Vagina (tissue), 2 donors: ENCODE measurements at regions not wholly inside any gene's neighbourhood (a gene's known extent, or its start where the extent isn't known, plus 50 kb on each side); places are given as distances from the start of the nearest gene placed in this dataset.
"Not testable (repeated sequence)": the region's sequence is repeated elsewhere in the genome, so short reads cannot be mapped to it uniquely, and the experiment has no call there.

ENCODE experiments used
- DNase-seq, 2 donors: peaks; one replicate each; pipeline ENCODE4 v3.0.0-alpha.2; 2017; ENCODE audit errors: extremely low spot score in 2 of 2
- H3K27ac ChIP-seq: fragments of 200-600 bp; sonication (generic); one replicate; pipeline ENCODE4 v1.5.1; 2019
- H3K27me3 ChIP-seq: fragments of 200-600 bp; sonication (generic); one replicate; pipeline ENCODE4 v1.5.1; 2019
- H3K36me3 ChIP-seq, 2 donors: fragments of 200-600 bp; sonication (generic); one replicate each; pipeline ENCODE4 v1.5.1; 2017 to 2019
- H3K4me1 ChIP-seq: fragments of 200-600 bp; sonication (generic); one replicate; pipeline ENCODE4 v1.5.1; 2019
- H3K4me3 ChIP-seq, 2 donors: fragments of 200-600 bp; sonication (generic); 1 replicate in 1 of 2; 2 replicates in 1 of 2; pipeline ENCODE4 v1.5.1; 2016 to 2019
- H3K9me3 ChIP-seq: fragments of 200-600 bp; sonication (generic); one replicate; pipeline ENCODE4 v1.5.1; 2019
- POLR2A ChIP-seq, 2 donors: fragments of 450-650 bp; IDR thresholded peaks; one replicate each; pipeline ENCODE4 v1.6.1; 2017; ENCODE audit warnings: antibody characterized with exemption in 2 of 2, mild to moderate bottlenecking in 2 of 2, moderate library complexity in 2 of 2
- POLR2AphosphoS5 ChIP-seq, 2 donors: sonication (generic); formaldehyde crosslinking; IDR thresholded peaks; one replicate each; pipeline ENCODE4 v1.9.0; 2017; ENCODE audit warnings: antibody characterized with exemption in 2 of 2, mild to moderate bottlenecking in 2 of 2, low read depth in 1 of 2; ENCODE audit not compliant: insufficient read depth in 1 of 2
- intact Hi-C: fragments of 100-400 bp; cut with DNase I; formaldehyde crosslinking; loops from one replicate; pipeline ENCODE4 v1.15.1; 2023
- TF ChIP-seq, protein P1 (sequence below), 3 experiments: fragments of 450-650 bp in 2 of 3; fragments of 200-600 bp in 1 of 3; sonication (generic) in 1 of 3; IDR thresholded peaks; one replicate each; pipeline ENCODE4 v1.5.1; 2017 to 2019; ENCODE audit warnings: antibody characterized with exemption in 3 of 3, mild to moderate bottlenecking in 2 of 3, moderate library complexity in 2 of 3

DNA sequence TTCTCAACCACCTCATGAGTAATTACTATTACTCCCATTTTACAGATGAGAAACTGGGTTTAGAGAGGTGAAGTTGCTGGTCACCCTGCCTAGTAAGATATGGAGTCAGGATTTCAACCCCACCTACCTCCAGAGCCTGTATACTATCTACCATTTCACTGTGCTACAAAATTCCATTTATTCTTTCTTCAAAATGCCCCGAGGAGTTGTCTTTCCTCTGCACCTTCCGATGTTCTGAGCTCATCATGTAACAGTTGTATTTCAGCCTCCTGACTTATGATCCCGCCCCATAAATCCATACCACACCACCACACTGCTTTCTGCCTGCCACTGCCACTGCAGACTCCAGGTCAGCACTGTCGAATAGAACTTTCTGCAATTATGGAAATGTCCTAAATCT lies 71.3 kb upstream of the SLC25A36 start:
- intact Hi-C loops = no loop called here
- TF ChIP-seq, protein P1, sequence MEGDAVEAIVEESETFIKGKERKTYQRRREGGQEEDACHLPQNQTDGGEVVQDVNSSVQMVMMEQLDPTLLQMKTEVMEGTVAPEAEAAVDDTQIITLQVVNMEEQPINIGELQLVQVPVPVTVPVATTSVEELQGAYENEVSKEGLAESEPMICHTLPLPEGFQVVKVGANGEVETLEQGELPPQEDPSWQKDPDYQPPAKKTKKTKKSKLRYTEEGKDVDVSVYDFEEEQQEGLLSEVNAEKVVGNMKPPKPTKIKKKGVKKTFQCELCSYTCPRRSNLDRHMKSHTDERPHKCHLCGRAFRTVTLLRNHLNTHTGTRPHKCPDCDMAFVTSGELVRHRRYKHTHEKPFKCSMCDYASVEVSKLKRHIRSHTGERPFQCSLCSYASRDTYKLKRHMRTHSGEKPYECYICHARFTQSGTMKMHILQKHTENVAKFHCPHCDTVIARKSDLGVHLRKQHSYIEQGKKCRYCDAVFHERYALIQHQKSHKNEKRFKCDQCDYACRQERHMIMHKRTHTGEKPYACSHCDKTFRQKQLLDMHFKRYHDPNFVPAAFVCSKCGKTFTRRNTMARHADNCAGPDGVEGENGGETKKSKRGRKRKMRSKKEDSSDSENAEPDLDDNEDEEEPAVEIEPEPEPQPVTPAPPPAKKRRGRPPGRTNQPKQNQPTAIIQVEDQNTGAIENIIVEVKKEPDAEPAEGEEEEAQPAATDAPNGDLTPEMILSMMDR (IDR thresholded peaks at IDR 0.05) = no peak
- no peak for TF ChIP-seq POLR2A (IDR thresholded peaks at IDR 0.05)
- no peak for TF ChIP-seq POLR2AphosphoS5 (IDR thresholded peaks at IDR 0.05; ENCODE audit: insufficient read depth in 1 of 2, low read depth in 1 of 2)
- H3K27ac ChIP-seq = no peak overlapping the region

DNA sequence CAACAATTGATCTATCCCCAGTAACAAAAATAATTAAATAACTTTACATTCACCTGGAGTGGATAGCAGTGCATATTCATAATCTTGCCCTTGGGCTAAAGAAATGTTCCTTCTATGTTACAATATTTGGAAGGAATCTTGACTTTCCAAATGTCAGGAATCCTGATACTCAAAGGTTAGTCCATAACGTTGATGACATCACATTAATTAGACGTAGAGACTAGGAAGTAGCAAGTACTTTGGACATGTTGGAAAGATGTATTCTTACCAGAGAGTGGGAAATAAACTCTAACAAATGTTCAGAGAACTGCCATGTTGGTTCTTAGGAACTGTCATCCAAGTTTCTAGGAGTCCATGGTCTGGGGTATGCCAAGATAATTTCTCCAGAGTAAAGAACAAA lies 70.6 kb upstream of the SLC25A36 start:
- Histone ChIP-seq H3K4me3 (no peak overlapping the region), H3K27ac (no peak overlapping the region), H3K36me3 (no peaks in the 10 kb centered on the region), H3K27me3 (no peaks in the 10 kb centered on the region), H3K4me1 (no peaks in the 10 kb centered on the region), H3K9me3 (no peaks in the 10 kb centered on the region)
- TF ChIP-seq POLR2A (IDR thresholded peaks at IDR 0.05) = no peak
- TF ChIP-seq, protein P1 (IDR thresholded peaks at IDR 0.05) = no peak
- TF ChIP-seq POLR2AphosphoS5 (IDR thresholded peaks at IDR 0.05; ENCODE audit: insufficient read depth in 1 of 2, low read depth in 1 of 2) = no peak
- intact Hi-C loops = no loop called here
- no peak for DNase-seq

More for the DNA sequence above, 71.3 kb upstream of the SLC25A36 start:
- DNase-seq = no peak
- no peaks in the 10 kb centered on the region for H3K4me1 ChIP-seq
- H3K9me3 ChIP-seq = no peaks in the 10 kb centered on the region
- H3K27me3 ChIP-seq = no peaks in the 10 kb centered on the region
- H3K4me3 ChIP-seq = no peak overlapping the region
- no peaks in the 10 kb centered on the region for H3K36me3 ChIP-seq

DNA sequence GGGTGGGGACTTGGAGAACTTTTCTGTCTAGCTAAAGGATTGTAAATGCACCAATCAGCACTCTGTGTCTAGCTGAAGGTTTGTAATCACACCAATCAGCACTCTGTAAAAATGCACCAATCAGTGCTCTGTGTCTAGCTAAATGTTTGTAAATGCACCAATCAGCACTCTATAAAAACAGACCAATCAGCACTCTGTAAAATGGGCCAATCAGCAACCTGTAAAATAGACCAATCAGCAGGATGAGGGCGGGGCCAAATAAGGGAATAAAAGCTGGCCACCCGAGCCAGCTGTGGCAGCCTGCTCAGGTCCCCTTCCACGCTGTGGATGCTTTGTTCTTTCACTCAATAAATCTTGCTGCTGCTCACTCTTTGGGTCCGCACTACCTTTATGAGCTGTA lies 69.5 kb upstream of the SLC25A36 start:
- H3K27me3 ChIP-seq, H3K36me3 ChIP-seq, DNase-seq, H3K27ac ChIP-seq, intact Hi-C loops, H3K4me3 ChIP-seq, H3K9me3 ChIP-seq, H3K4me1 ChIP-seq: not testable (repeated sequence)

GRCh38 chr3:140883428-140884040 lies 58.1 kb upstream of the SLC25A36 start:
- DNase-seq = no peak
- no peak overlapping the region for H3K4me3 ChIP-seq
- H3K27ac ChIP-seq = no peak overlapping the region
- no peaks in the 10 kb centered on the region for H3K36me3 ChIP-seq
- TF ChIP-seq POLR2AphosphoS5 (IDR thresholded peaks at IDR 0.05; ENCODE audit: insufficient read depth in 1 of 2, low read depth in 1 of 2) = no peak
- TF ChIP-seq, protein P1 (IDR thresholded peaks at IDR 0.05) = no peak
- no peak for TF ChIP-seq POLR2A (IDR thresholded peaks at IDR 0.05)
- intact Hi-C loops = no loop called here
- H3K4me1 ChIP-seq = no peaks in the 10 kb centered on the region
- H3K27me3 ChIP-seq = no peaks in the 10 kb centered on the region
- no peaks in the 10 kb centered on the region for H3K9me3 ChIP-seq

DNA sequence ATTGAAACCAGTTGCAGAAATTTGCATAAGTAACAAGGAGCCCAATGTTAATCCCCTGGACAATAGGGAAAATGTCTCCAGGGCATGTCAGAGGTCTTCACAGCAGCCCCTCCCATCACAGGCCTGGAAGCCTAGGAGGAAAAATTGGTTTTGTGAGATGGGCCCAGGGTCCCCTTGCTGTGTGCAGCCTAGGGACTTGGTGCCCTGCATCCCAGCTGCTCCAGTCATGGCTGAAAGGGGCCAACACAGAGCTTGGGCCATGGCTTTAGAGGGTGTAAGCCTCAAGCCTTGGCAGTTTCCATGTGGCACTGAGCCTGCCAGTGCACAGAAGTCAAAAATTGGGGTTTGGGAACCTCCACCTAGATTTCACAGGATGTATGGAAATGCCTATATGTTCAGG lies 55.9 kb upstream of the SLC25A36 start:
- H3K4me3 ChIP-seq, intact Hi-C loops, H3K27me3 ChIP-seq, H3K36me3 ChIP-seq, DNase-seq, H3K9me3 ChIP-seq, H3K4me1 ChIP-seq, H3K27ac ChIP-seq: not testable (repeated sequence)
